H1 (cell line): ENCODE measurements at regions not wholly inside any gene's neighbourhood (a gene's known extent, or its start where the extent isn't known, plus 50 kb on each side); places are given as distances from the start of the nearest gene placed in this dataset.

Experiments
- CTCF ChIA-PET: fragments of 300-600 bp; sonication (Branson Sonifier 250); formaldehyde crosslinking; loops from one replicate; lab custom pipeline; 2021; ENCODE audit not compliant: partially characterized antibody; lab: Charles Lee
- POLR2A ChIA-PET: fragments of 300-600 bp; sonication (Branson Sonifier 250); formaldehyde crosslinking; loops from one replicate; lab custom pipeline; 2021; ENCODE audit warnings: inconsistent platforms; ENCODE audit not compliant: partially characterized antibody; lab: Charles Lee
- DNase-seq, 2 experiments: peaks; one replicate each; pipeline versions ENCODE4 v3.0.0 to v3.0.0-alpha.2; 2010 to 2022; ENCODE audit warnings: low spot score in 2 of 2, low read depth in 1 of 2, mixed read lengths in 1 of 2
- FAIRE-seq: peaks from 2 replicates; lab custom pipeline; 2011; peaks lifted over from hg19 to GRCh38; lab: Jason Lieb, UNC
- H2AFZ ChIP-seq: 2 replicates; pipeline ENCODE4 v1.8.1; 2012; ENCODE audit warnings: low read length, inconsistent platforms
- H2AK5ac ChIP-seq: 2 replicates; pipeline ENCODE4 v1.6.1; 2013; ENCODE audit warnings: low read depth, low read length
- H2BK120ac ChIP-seq: replicated peaks from 2 replicates; pipeline ENCODE3; 2013; ENCODE audit warnings: low read depth, low read length, inconsistent platforms
- H2BK12ac ChIP-seq: 2 replicates; pipeline ENCODE4 v1.6.1; 2013; ENCODE audit warnings: low read depth, low read length
- H2BK15ac ChIP-seq: 2 replicates; pipeline ENCODE4 v1.6.1; 2013; ENCODE audit warnings: low read length
- H2BK20ac ChIP-seq: 2 replicates; pipeline ENCODE4 v1.6.1; 2013; ENCODE audit warnings: low read length
- H2BK5ac ChIP-seq: 2 replicates; pipeline ENCODE4 v1.6.1; 2013; ENCODE audit warnings: low read depth, low read length
- H3K14ac ChIP-seq: 2 replicates; pipeline ENCODE4 v1.6.1; 2013; ENCODE audit warnings: inconsistent platforms; ENCODE audit not compliant: insufficient read length
- H3K18ac ChIP-seq: 2 replicates; pipeline ENCODE4 v1.6.1; 2013; ENCODE audit warnings: low read length; ENCODE audit errors: extremely low read depth
- H3K23ac ChIP-seq: 2 replicates; pipeline ENCODE4 v1.6.1; 2013; ENCODE audit warnings: inconsistent platforms; ENCODE audit not compliant: insufficient read length
- H3K23me2 ChIP-seq: 2 replicates; pipeline ENCODE4 v1.6.1; 2013; ENCODE audit warnings: low read depth, low read length
- H3K27ac ChIP-seq: 2 replicates; pipeline ENCODE4 v1.6.1; 2011; ENCODE audit warnings: low read depth, low read length, inconsistent platforms
- H3K27me3 ChIP-seq, 4 experiments: replicated peaks in 1 of 4; 1 replicate in 1 of 4; 2 replicates in 3 of 4; pipeline versions ENCODE4 v1.6.1 to v1.8.1; 2011 to 2013; ENCODE audit warnings: low read length in 3 of 4, mild to moderate bottlenecking in 3 of 4, inconsistent platforms in 2 of 4, mixed read lengths in 2 of 4, moderate library complexity in 1 of 4; ENCODE audit not compliant: control insufficient read depth in 3 of 4, insufficient read depth in 3 of 4; ENCODE audit errors: extremely low read depth in 1 of 4
- H3K36me3 ChIP-seq, 4 experiments: 2 replicates each; pipeline versions ENCODE4 v1.6.1 to v1.8.1; 2011 to 2013; ENCODE audit warnings: mild to moderate bottlenecking in 4 of 4, low read length in 3 of 4, moderate library complexity in 2 of 4, control low read depth in 1 of 4, inconsistent platforms in 1 of 4; ENCODE audit not compliant: insufficient read depth in 4 of 4, control insufficient read depth in 2 of 4
- H3K4ac ChIP-seq: replicated peaks from 2 replicates; pipeline ENCODE3; 2013; ENCODE audit warnings: low read length, low read depth, mixed read lengths, inconsistent platforms; ENCODE audit not compliant: insufficient read length
- H3K4me1 ChIP-seq, 4 experiments: replicated peaks in 1 of 4; 1 replicate in 1 of 4; 2 replicates in 3 of 4; pipeline versions ENCODE4 v1.6.1 to v1.8.1; 2011 to 2013; ENCODE audit warnings: low read length in 3 of 4, inconsistent platforms in 2 of 4, mixed read lengths in 1 of 4; ENCODE audit not compliant: insufficient read depth in 4 of 4, control insufficient read depth in 3 of 4
- H3K4me2 ChIP-seq, 2 experiments: 2 replicates each; pipeline versions ENCODE4 v1.6.1 to v1.8.1; 2011 to 2013; ENCODE audit warnings: low read depth in 2 of 2, low read length in 2 of 2, control low read depth in 1 of 2, inconsistent platforms in 1 of 2, mild to moderate bottlenecking in 1 of 2; ENCODE audit not compliant: insufficient read depth in 1 of 2
- H3K4me3 ChIP-seq, 4 experiments: fragments of 200-600, 300-600 bp in 1 of 4; sonication (generic), shearing (Covaris generic), sonication (Bioruptor Twin) in 1 of 4; 2 replicates each; pipeline versions ENCODE4 v1.5.1 to v1.8.1; 2011 to 2016; ENCODE audit warnings: low read length in 4 of 4, low read depth in 3 of 4, control low read depth in 2 of 4, inconsistent platforms in 2 of 4, mild to moderate bottlenecking in 2 of 4, mixed read lengths in 1 of 4, moderate library complexity in 1 of 4; ENCODE audit not compliant: insufficient read depth in 2 of 4; ENCODE audit errors: extremely low read depth in 1 of 4
- H3K56ac ChIP-seq: replicated peaks from 2 replicates; pipeline ENCODE3; 2013; ENCODE audit warnings: low read depth, mild to moderate bottlenecking, mixed read lengths, low read length, inconsistent platforms; ENCODE audit not compliant: insufficient read length
- H3K79me1 ChIP-seq: 2 replicates; pipeline ENCODE4 v1.6.1; 2013; ENCODE audit warnings: low read depth, low read length, control low read depth
- H3K79me2 ChIP-seq, 2 experiments: 2 replicates each; pipeline versions ENCODE4 v1.6.1 to v1.8.1; 2012 to 2013; ENCODE audit warnings: low read length in 2 of 2, mild to moderate bottlenecking in 2 of 2, inconsistent platforms in 1 of 2; ENCODE audit not compliant: insufficient read depth in 2 of 2, control insufficient read depth in 1 of 2
- H3K9ac ChIP-seq, 4 experiments: replicated peaks in 1 of 4; 1 replicate in 1 of 4; 2 replicates in 3 of 4; pipeline versions ENCODE4 v1.6.1 to v1.8.1; 2011 to 2013; ENCODE audit warnings: low read depth in 3 of 4, low read length in 3 of 4, control low read depth in 2 of 4, mild to moderate bottlenecking in 2 of 4, moderate library complexity in 2 of 4, inconsistent platforms in 1 of 4; ENCODE audit errors: extremely low read depth in 1 of 4
- H3K9me3 ChIP-seq, 2 experiments: 2 replicates each; pipeline versions ENCODE4 v1.6.1 to v1.8.1; 2012 to 2013; ENCODE audit warnings: mild to moderate bottlenecking in 2 of 2, moderate library complexity in 2 of 2, control low read depth in 1 of 2, inconsistent platforms in 1 of 2, low read depth in 1 of 2, low read length in 1 of 2, mixed read lengths in 1 of 2; ENCODE audit not compliant: insufficient read depth in 2 of 2
- H4K20me1 ChIP-seq, 2 experiments: replicated peaks in 1 of 2; 2 replicates each; pipeline versions ENCODE3 to v1.8.1; 2011 to 2013; ENCODE audit warnings: inconsistent platforms in 2 of 2, low read length in 2 of 2, mild to moderate bottlenecking in 1 of 2; ENCODE audit not compliant: insufficient read depth in 2 of 2, control insufficient read depth in 1 of 2
- H4K5ac ChIP-seq: 2 replicates; pipeline ENCODE4 v1.6.1; 2013; ENCODE audit warnings: low read length, low read depth, mixed read lengths, inconsistent platforms; ENCODE audit not compliant: insufficient read length
- H4K8ac ChIP-seq: 2 replicates; pipeline ENCODE4 v1.8.0; 2013; ENCODE audit warnings: mild to moderate bottlenecking, moderate library complexity, low read length, inconsistent platforms; ENCODE audit not compliant: insufficient read depth; ENCODE audit errors: extremely low read depth
- H4K91ac ChIP-seq: replicated peaks from 2 replicates; pipeline ENCODE3; 2013; ENCODE audit warnings: low read length, mixed read lengths, inconsistent platforms; ENCODE audit not compliant: insufficient read length
- CBX8 ChIP-seq: fragments of 300-800, 300-1000 bp; sonication (generic); IDR thresholded peaks from 2 replicates; pipeline ENCODE4 v1.7.1; 2016; ENCODE audit warnings: low read depth, low read length, borderline replicate concordance
- CHD2 ChIP-seq: IDR thresholded peaks from 2 replicates; pipeline ENCODE4 v1.6.1; 2012; ENCODE audit warnings: low read length, improper control_type of control experiment
- MAX ChIP-seq: IDR thresholded peaks from 2 replicates; pipeline ENCODE4 v1.6.1; 2012; ENCODE audit warnings: inconsistent platforms
- WGBS, 2 experiments: shearing (Covaris generic) in 1 of 2; methylation state at CpG; one replicate each; pipeline versions ENCODE4 v1.1.6 to v1.1.7; 2013 to 2015; ENCODE audit warnings: low lambda C conversion rate in 2 of 2, mixed read lengths in 2 of 2, inconsistent platforms in 1 of 2, low coverage in 1 of 2, missing lambda C conversion rate in 1 of 2; ENCODE audit not compliant: insufficient replicate concordance in 2 of 2, insufficient coverage in 1 of 2, insufficient read length in 1 of 2; ENCODE audit errors: extremely low coverage in 1 of 2, missing lambda C conversion rate in 1 of 2; 5-methylcytosine and 5-hydroxymethylcytosine counted together

GRCh38 chr5:23446424-23446823 is 61.0 kb upstream of the PRDM9 start:
- ChIA-PET POLR2A (no interaction called here), CTCF (no interaction called here)
- H2AK5ac ChIP-seq, result no peak overlapping the region
- H3K79me1 ChIP-seq, result no peaks in the 10 kb centered on the region
- H2BK12ac ChIP-seq, result no peak overlapping the region
- no peaks in the 10 kb centered on the region for H3K36me3 ChIP-seq
- no peak overlapping the region for H4K5ac ChIP-seq
- H2AFZ ChIP-seq, result no peak overlapping the region
- H2BK20ac ChIP-seq, result no peak overlapping the region
- H3K18ac ChIP-seq, result no peak overlapping the region
- H3K9ac ChIP-seq, result no peak overlapping the region
- WGBS, 2 experiments, result 94% methylated on average over 6 of the region's 6 CpGs; no CpG with 5 or more reads in 1 of the 2 experiments
- H3K23me2 ChIP-seq, result no peaks in the 10 kb centered on the region
- H3K14ac ChIP-seq, result no peak overlapping the region
- no peaks in the 10 kb centered on the region for H3K79me2 ChIP-seq
- H3K27me3 ChIP-seq, result no peaks in the 10 kb centered on the region
- H3K4ac ChIP-seq, result no peak overlapping the region
- no peak overlapping the region for H4K91ac ChIP-seq
- no peak overlapping the region for H2BK5ac ChIP-seq
- H3K23ac ChIP-seq, result no peak overlapping the region
- H3K4me1 ChIP-seq, result peaks cover 0 to 2% (median 0%) of the 10 kb centered on the region in 4 experiments; a peak in 1 of 7 replicates
- H3K27ac ChIP-seq, result no peak overlapping the region
- no peak overlapping the region for H3K4me2 ChIP-seq
- H3K4me3 ChIP-seq, result no peak overlapping the region
- H4K8ac ChIP-seq, result no peak overlapping the region
- DNase-seq, result no peak
- H3K9me3 ChIP-seq, result no peaks in the 10 kb centered on the region
- TF ChIP-seq CBX8 (no peak), CHD2 (no peak), MAX (no peak)
- no peak overlapping the region for H2BK15ac ChIP-seq
- no peak for FAIRE-seq
- no peak overlapping the region for H3K56ac ChIP-seq
- no peaks in the 10 kb centered on the region for H4K20me1 ChIP-seq
- no peak overlapping the region for H2BK120ac ChIP-seq
